ENCODE measurements at regions not wholly inside any gene's neighbourhood (a gene's known extent, or its start where the extent isn't known, plus 50 kb on each side); places are given as distances from the start of the nearest gene placed in this dataset.

- Histone ChIP-seq H3K27ac (no peak overlapping the region), H3K27me3 (peaks cover 0 to 7% (median 0%) of the 10 kb centered on the region in 7 donors), H3K4me3 (no peak overlapping the region), H3K9me3 (peaks cover 0 to 13% (median 0%) of the 10 kb centered on the region in 11 donors), H3K36me3 (no peaks in the 10 kb centered on the region), H3K4me1 (no peaks in the 10 kb centered on the region)
- DNase-seq (no peak), ATAC-seq (no peak)
- intact Hi-C loops (cut with DNase I), result no loop called here
- TF ChIP-seq CTCF (IDR thresholded peaks at IDR 0.05), result no peak
- WGBS, 2 donors, result 88 to 89% methylated on average over 7 of the region's 7 CpGs
Observed at GRCh38 chr13:51027644-51028043, 83.4 kb downstream of the C13orf42 start.

DNA sequence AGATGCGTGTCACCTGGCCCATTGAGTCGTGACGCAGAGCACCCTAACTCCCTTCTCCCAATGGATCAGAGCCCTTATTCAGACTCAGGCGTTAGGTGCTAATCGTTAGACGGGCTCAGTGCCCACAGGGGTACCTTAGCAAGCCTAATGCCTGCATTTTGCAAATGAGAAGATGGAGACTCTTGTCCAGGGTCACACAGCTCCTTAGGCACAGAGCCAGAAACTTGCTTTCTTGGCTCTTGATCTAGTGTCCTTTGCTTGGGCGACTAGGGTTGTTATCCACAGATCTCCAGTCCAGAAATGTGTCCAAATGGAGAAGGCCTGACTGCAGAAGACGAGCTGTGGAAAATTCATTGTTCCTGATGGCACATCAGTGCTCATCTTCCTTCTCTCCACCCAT is 85.1 kb downstream of the C13orf42 start:
- intact Hi-C loops (cut with DNase I), result no loop called here
- no peak overlapping the region for H3K4me3 ChIP-seq
- no peaks in the 10 kb centered on the region for H3K4me1 ChIP-seq
- no peak for ATAC-seq
- H3K9me3 ChIP-seq, result peaks cover 0 to 18% (median 0%) of the 10 kb centered on the region in 11 donors
- H3K36me3 ChIP-seq, result no peaks in the 10 kb centered on the region
- no peak for TF ChIP-seq CTCF (IDR thresholded peaks at IDR 0.05)
- no peak for DNase-seq
- H3K27me3 ChIP-seq, result peaks cover 0 to 7% (median 0%) of the 10 kb centered on the region in 7 donors
- no peak overlapping the region for H3K27ac ChIP-seq
- 90% methylated on average over 8 of the region's 8 CpGs for WGBS, 2 donors

- peaks cover 0 to 18% (median 0%) of the 10 kb centered on the region in 11 donors for H3K9me3 ChIP-seq
- DNase-seq (no peak), ATAC-seq (no peak)
- H3K4me3 ChIP-seq, result no peak overlapping the region
- no peaks in the 10 kb centered on the region for H3K4me1 ChIP-seq
- no peaks in the 10 kb centered on the region for H3K36me3 ChIP-seq
- peaks cover 0 to 7% (median 0%) of the 10 kb centered on the region in 7 donors for H3K27me3 ChIP-seq
- TF ChIP-seq CTCF (IDR thresholded peaks at IDR 0.05), result no peak
- WGBS, 2 donors, result 89 to 91% methylated on average over 11 of the region's 11 CpGs
- intact Hi-C loops (cut with DNase I), result no loop called here
- no peak overlapping the region for H3K27ac ChIP-seq
Observed at GRCh38 chr13:51025245-51025905, 85.7 kb downstream of the C13orf42 start.

- Histone ChIP-seq H3K4me3 (no peak overlapping the region), H3K9me3 (peaks cover 0 to 18% (median 0%) of the 10 kb centered on the region in 11 donors), H3K27ac (no peak overlapping the region), H3K27me3 (peaks cover 0 to 7% (median 0%) of the 10 kb centered on the region in 7 donors), H3K36me3 (no peaks in the 10 kb centered on the region), H3K4me1 (no peaks in the 10 kb centered on the region)
- no peak for TF ChIP-seq CTCF (IDR thresholded peaks at IDR 0.05)
- ATAC-seq, result no peak
- DNase-seq, result no peak
- intact Hi-C loops (cut with DNase I), result no loop called here
- 70 to 84% methylated on average over 3 of the region's 3 CpGs for WGBS, 2 donors
Observed at GRCh38 chr13:51021811-51022210, 89.3 kb downstream of the C13orf42 start.
